Endothelial cell of hepatic sinusoid (primary cell): ENCODE measurements at regions not wholly inside any gene's neighbourhood (a gene's known extent, or its start where the extent isn't known, plus 50 kb on each side); places are given as distances from the start of the nearest gene placed in this dataset.

ENCODE experiments used
- in situ Hi-C: cut with HindIII; loops from 2 replicates; pipeline ENCODE4 v1.10.0; 2017; ENCODE audit warnings: low sequenced_read_pairs

DNA sequence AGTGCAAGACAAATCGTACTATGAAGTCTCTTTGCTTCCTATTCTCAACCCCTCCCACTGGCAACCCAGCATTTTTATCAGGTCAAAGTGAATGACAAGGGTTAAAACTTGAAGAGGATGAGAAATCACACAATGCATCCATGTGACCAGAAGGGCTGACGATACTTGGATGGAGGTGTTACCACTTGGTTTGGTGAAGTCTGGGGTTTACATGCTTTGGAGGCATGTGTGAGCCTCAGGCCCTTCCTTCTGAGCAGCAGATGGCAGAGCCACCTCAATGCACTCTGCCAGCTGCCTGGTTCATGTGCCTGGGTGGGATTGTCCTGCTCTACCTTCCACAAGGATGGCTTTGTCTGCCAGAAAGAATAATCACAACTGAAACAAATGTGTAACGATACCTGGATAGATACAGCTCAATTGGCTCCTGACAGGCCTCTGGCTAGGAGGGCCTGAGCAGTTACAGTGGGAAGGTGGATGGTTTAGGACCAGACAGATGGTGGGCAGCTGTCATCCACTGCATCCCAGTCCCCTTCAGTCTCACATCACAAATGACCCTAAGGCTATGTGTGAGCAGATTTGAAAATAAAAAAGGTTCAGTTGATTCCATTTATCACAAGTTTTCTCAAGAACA is 51.5 kb upstream of the CNIH3 start:
- in situ Hi-C loops: no loop called here

DNA sequence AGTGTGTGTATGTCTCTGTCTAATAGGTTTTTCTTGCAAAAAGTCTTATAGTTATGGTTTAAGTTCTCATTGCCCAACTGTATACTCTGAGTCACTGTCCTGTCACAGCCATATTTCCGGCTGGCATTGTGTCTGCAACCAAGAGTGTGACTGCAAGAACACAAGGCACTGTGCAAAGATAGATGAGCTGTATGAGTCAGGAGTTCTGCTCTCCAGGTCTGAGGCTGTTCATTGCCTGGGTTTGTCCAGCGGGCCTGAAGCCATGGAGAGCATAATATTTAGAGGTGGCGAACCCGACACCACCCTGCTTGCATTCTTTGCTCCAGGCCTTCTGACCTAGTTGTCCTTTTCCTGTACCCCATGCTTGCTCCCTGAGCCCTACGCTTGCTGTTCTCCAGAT is 50.9 kb upstream of the CNIH3 start:
- in situ Hi-C loops: no loop called here

DNA sequence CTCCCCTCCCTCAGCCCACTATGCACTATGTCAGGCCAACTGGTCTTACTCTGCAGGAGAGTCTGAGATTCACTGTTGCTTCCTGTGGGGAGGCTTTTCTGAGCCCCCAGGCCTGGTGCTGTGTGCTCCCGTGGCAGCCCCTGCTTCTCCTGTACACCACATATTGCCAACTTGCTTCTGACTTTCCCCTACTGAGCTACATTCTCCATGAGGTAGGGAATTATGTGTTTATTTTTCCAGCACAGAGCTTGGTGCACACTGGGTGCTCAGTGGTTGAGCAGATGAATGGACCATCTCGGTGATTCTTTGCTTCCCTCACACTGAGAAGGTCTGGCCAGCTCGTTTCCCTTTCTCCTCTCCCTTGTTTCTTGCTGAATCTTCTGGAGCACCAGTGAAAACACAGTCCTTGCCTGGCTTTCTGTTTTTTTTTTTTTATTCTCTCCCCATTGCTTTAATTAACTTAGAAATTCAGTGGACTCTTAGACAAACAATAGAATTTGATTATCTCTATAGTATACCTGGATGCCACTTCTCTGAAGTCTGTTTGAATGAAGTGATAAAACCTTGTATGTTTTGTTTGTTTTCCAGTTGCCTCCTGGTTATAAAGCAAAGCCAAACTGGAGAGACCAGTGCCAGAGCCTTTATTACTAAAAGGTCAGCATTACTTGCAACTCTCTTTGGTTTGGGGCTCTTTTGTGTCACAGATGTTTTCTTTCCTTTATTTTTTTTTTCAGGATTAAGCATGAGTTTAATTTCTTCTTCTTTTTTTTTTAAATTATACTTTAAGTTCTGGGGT is 50.3 kb upstream of the CNIH3 start:
- in situ Hi-C loops: no loop called here
